Gastrocnemius medialis (tissue), 4 donors: ENCODE measurements at regions not wholly inside any gene's neighbourhood (a gene's known extent, or its start where the extent isn't known, plus 50 kb on each side); places are given as distances from the start of the nearest gene placed in this dataset.

Experiments
- ATAC-seq, 2 donors: fragments of 150-250 bp; one replicate each; pipeline ENCODE4 v1.9.1; 2016
- DNase-seq, 2 donors: peaks; one replicate each; pipeline ENCODE4 v3.0.0-alpha.2; 2019
- H3K27ac ChIP-seq, 4 donors: fragments of 200-600 bp; sonication (generic); 1 replicate in 1 of 4; 2 replicates in 3 of 4; pipeline ENCODE4 v1.5.1; 2016 to 2018; ENCODE audit warnings: mild to moderate bottlenecking in 2 of 4, moderate library complexity in 1 of 4
- H3K27me3 ChIP-seq, 3 donors: fragments of 200-600 bp; sonication (generic) in 2 of 3; 1 replicate in 1 of 3; 2 replicates in 2 of 3; pipeline versions ENCODE4 v1.5.1 to v1.6.0; 2016 to 2019; ENCODE audit warnings: mild to moderate bottlenecking in 1 of 3, moderate library complexity in 1 of 3
- H3K36me3 ChIP-seq, 2 donors: fragments of 200-600 bp; sonication (generic) in 1 of 2; one replicate each; pipeline ENCODE4 v1.5.1; 2017 to 2018
- H3K4me1 ChIP-seq, 2 donors: fragments of 200-600 bp; sonication (generic) in 1 of 2; one replicate each; pipeline ENCODE4 v1.5.1; 2016 to 2017; ENCODE audit warnings: mild to moderate bottlenecking in 2 of 2
- H3K4me3 ChIP-seq, 4 donors: fragments of 200-600 bp; sonication (generic) in 3 of 4; 1 replicate in 1 of 4; 2 replicates in 3 of 4; pipeline ENCODE4 v1.5.1; 2016 to 2019; ENCODE audit warnings: mild to moderate bottlenecking in 2 of 4
- H3K9me3 ChIP-seq, 3 donors: fragments of 200-600 bp; sonication (generic) in 2 of 3; 1 replicate in 1 of 3; 2 replicates in 2 of 3; pipeline ENCODE4 v1.5.1; 2016 to 2019
- CTCF ChIP-seq, 5 experiments: fragments of 450-650 bp in 3 of 5; fragments of 200-600 bp in 2 of 5; sonication (generic) in 2 of 5; IDR thresholded peaks in 4 of 5; conservative IDR thresholded peaks in 1 of 5; 1 replicate in 4 of 5; 2 replicates in 1 of 5; pipeline ENCODE4 v1.5.1; 2016 to 2019; ENCODE audit warnings: antibody characterized with exemption in 5 of 5, mild to moderate bottlenecking in 3 of 5, moderate library complexity in 3 of 5
- POLR2A ChIP-seq, 2 donors: fragments of 450-650 bp; IDR thresholded peaks; one replicate each; pipeline ENCODE4 v1.6.1; 2017; ENCODE audit warnings: antibody characterized with exemption in 2 of 2, mild to moderate bottlenecking in 2 of 2, moderate library complexity in 2 of 2
- in situ Hi-C, 4 donors: fragments of 200-750 bp; cut with MboI; loops; one replicate each; pipeline versions ENCODE4 v1.15.0 to v1.8.0; 2017; ENCODE audit warnings: low sequenced_read_pairs in 4 of 4
- intact Hi-C: fragments of 100-400 bp; cut with DNase I; formaldehyde crosslinking; loops from one replicate; pipeline ENCODE4 v1.15.1; 2023; ENCODE audit warnings: low total_unique reads

- TF ChIP-seq CTCF (IDR thresholded peaks at IDR 0.05 in 4 of 5, conservative IDR thresholded peaks at IDR 0.05 in 1 of 5) (no peak), POLR2A (IDR thresholded peaks at IDR 0.05) (no peak)
- Histone ChIP-seq H3K4me1 (no peaks in the 10 kb centered on the region), H3K36me3 (no peaks in the 10 kb centered on the region), H3K9me3 (no peaks in the 10 kb centered on the region), H3K27ac (no peak overlapping the region), H3K4me3 (no peak overlapping the region), H3K27me3 (no peaks in the 10 kb centered on the region)
- in situ Hi-C loops = no loop called here
- DNase-seq (no peak), ATAC-seq (no peak)
- intact Hi-C loops = no loop called here
These were observed 385.4 kb upstream of the CDH7 start for GRCh38 chr18:65365245-65365980.

- Histone ChIP-seq H3K9me3 (no peaks in the 10 kb centered on the region), H3K4me1 (no peaks in the 10 kb centered on the region), H3K36me3 (no peaks in the 10 kb centered on the region), H3K27me3 (no peaks in the 10 kb centered on the region), H3K27ac (no peak overlapping the region), H3K4me3 (no peak overlapping the region)
- ATAC-seq = no peak
- no peak for DNase-seq
- TF ChIP-seq CTCF (IDR thresholded peaks at IDR 0.05 in 4 of 5, conservative IDR thresholded peaks at IDR 0.05 in 1 of 5) = no peak
- TF ChIP-seq POLR2A (IDR thresholded peaks at IDR 0.05) = no peak
- in situ Hi-C loops (no loop called here), intact Hi-C loops (no loop called here)
These were observed 386.7 kb upstream of the CDH7 start for GRCh38 chr18:65363911-65364632.

DNA sequence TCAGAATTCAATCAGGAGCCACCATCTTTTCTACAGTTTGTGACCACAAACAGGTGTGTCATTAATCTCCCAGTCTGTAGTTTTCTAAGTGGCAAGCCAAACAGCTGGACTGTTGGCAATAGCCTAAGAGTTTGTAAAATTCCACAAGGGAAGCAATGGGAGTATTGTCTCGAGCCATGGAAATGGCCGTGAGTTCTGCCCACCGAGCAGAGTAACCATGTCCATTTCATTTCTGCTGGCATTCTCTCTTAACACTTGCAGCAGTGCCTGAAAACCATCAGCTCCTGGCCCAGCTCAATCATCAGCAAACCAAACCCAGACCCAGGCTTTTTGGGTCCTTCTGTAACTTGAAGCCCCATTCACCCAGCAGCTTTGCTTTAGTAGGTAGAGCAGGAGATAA, 387.8 kb upstream of the CDH7 start:
- no peaks in the 10 kb centered on the region for H3K27me3 ChIP-seq
- in situ Hi-C loops (no loop called here), intact Hi-C loops (no loop called here)
- H3K36me3 ChIP-seq = no peaks in the 10 kb centered on the region
- DNase-seq (no peak), ATAC-seq (no peak)
- TF ChIP-seq CTCF (IDR thresholded peaks at IDR 0.05 in 4 of 5, conservative IDR thresholded peaks at IDR 0.05 in 1 of 5) = no peak
- no peak for TF ChIP-seq POLR2A (IDR thresholded peaks at IDR 0.05)
- H3K9me3 ChIP-seq = no peaks in the 10 kb centered on the region
- no peaks in the 10 kb centered on the region for H3K4me1 ChIP-seq
- no peak overlapping the region for H3K27ac ChIP-seq
- H3K4me3 ChIP-seq = no peak overlapping the region

GRCh38 chr18:65359479-65359878, 391.3 kb upstream of the CDH7 start:
- Histone ChIP-seq H3K36me3 (no peaks in the 10 kb centered on the region), H3K27me3 (no peaks in the 10 kb centered on the region), H3K27ac (no peak overlapping the region), H3K9me3 (no peaks in the 10 kb centered on the region), H3K4me3 (no peak overlapping the region), H3K4me1 (no peaks in the 10 kb centered on the region)
- TF ChIP-seq POLR2A (IDR thresholded peaks at IDR 0.05) = no peak
- no peak for TF ChIP-seq CTCF (IDR thresholded peaks at IDR 0.05 in 4 of 5, conservative IDR thresholded peaks at IDR 0.05 in 1 of 5)
- DNase-seq (no peak), ATAC-seq (no peak)
- intact Hi-C loops (no loop called here), in situ Hi-C loops (no loop called here)
